ENCODE measurements at regions not wholly inside any gene's neighbourhood (a gene's known extent, or its start where the extent isn't known, plus 50 kb on each side); places are given as distances from the start of the nearest gene placed in this dataset.

- no peak for TF ChIP-seq CTCF (IDR thresholded peaks at IDR 0.05)
- no peak for TF ChIP-seq POLR2AphosphoS5 (IDR thresholded peaks at IDR 0.05)
- TF ChIP-seq POLR2A (IDR thresholded peaks at IDR 0.05): no peak
Measured at GRCh38 chr7:17194656-17195055, 103.8 kb upstream of the AHR start.

Measured in sigmoid colon (tissue), 4 donors.